Prostate gland (tissue), 2 donors: ENCODE measurements at regions not wholly inside any gene's neighbourhood (a gene's known extent, or its start where the extent isn't known, plus 50 kb on each side); places are given as distances from the start of the nearest gene placed in this dataset.

ENCODE experiments used
- CTCF ChIP-seq, 4 experiments: fragments of 200-600 bp in 2 of 4; fragments of 450-650 bp in 2 of 4; sonication (generic) in 2 of 4; IDR thresholded peaks; 1 replicate in 3 of 4; 2 replicates in 1 of 4; pipeline ENCODE4 v1.5.1; 2016 to 2019; ENCODE audit warnings: antibody characterized with exemption in 4 of 4, mild to moderate bottlenecking in 2 of 4, moderate library complexity in 2 of 4
- POLR2A ChIP-seq: fragments of 450-650 bp; IDR thresholded peaks from one replicate; pipeline ENCODE4 v1.6.1; 2016; ENCODE audit warnings: antibody characterized with exemption, mild to moderate bottlenecking

DNA sequence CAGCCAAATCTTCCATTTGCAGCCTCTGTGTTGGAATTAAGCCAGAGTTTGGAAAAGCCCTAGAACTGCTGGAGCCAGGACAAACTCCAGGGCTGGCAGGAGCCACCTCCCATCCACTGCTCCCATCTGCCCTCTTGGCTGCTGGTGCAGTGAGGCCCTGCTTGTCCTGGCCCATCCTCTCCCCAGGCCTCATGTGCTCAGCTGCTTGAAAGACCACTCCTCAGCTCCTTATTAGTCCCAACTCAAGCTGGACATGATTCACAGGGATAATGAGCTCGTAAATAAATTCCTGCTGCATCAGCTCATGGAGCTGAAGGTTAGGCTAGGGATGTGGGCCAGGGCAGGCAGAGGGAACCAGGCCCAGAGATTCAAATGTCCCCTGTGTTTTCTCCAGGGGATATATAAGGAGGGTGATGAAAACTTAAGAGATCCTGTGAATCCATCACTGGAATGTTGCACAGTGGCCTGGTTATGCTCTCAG, 282.8 kb downstream of the RPS24 start:
- TF ChIP-seq POLR2A (no peak), CTCF (IDR thresholded peaks at IDR 0.05) (no peak)
